Stimulated activated CD4-positive, alpha-beta T cell treated with anti-CD3 and anti-CD28 coated beads, Interleukin-4, amount 100 ng/mL, for 24 hours (primary cell): ENCODE measurements at regions not wholly inside any gene's neighbourhood (a gene's known extent, or its start where the extent isn't known, plus 50 kb on each side); places are given as distances from the start of the nearest gene placed in this dataset.
"Not testable (repeated sequence)": the region's sequence is repeated elsewhere in the genome, so short reads cannot be mapped to it uniquely, and the experiment has no call there.

Experiments used
- DNase-seq: peaks from one replicate; pipeline ENCODE4 v3.0.0-alpha.2; 2020

GRCh38 chr1:99502400-99502799, 143.5 kb upstream of the PALMD start:
- DNase-seq: no peak

- no peak for DNase-seq
These were observed 142.6 kb upstream of the PALMD start for GRCh38 chr1:99503276-99503747.

GRCh38 chr1:99504287-99504686, 141.6 kb upstream of the PALMD start:
- DNase-seq: no peak

- DNase-seq: no peak
These were observed 139.3 kb upstream of the PALMD start for GRCh38 chr1:99506631-99507030.

- DNase-seq: not testable (repeated sequence)
These were observed 138.5 kb upstream of the PALMD start for GRCh38 chr1:99507446-99507845.

GRCh38 chr1:99507906-99508732, 137.8 kb upstream of the PALMD start:
- DNase-seq: no peak

GRCh38 chr1:99508733-99509445, 137.0 kb upstream of the PALMD start:
- DNase-seq: not testable (repeated sequence)

GRCh38 chr1:99514823-99515552, 130.9 kb upstream of the PALMD start:
- not testable (repeated sequence) for DNase-seq

- no peak for DNase-seq
These were observed 129.8 kb upstream of the PALMD start for GRCh38 chr1:99516141-99516540.

GRCh38 chr1:99520121-99520520, 125.8 kb upstream of the PALMD start:
- DNase-seq: no peak

- DNase-seq: no peak
These were observed 120.6 kb upstream of the PALMD start for GRCh38 chr1:99525331-99525730.

GRCh38 chr1:99527078-99527477, 118.8 kb upstream of the PALMD start:
- no peak for DNase-seq

- DNase-seq: no peak
These were observed 118.4 kb upstream of the PALMD start for GRCh38 chr1:99527545-99527944.

- no peak for DNase-seq
These were observed 116.9 kb upstream of the PALMD start for GRCh38 chr1:99529002-99529401.

- no peak for DNase-seq
These were observed 114.2 kb upstream of the PALMD start for GRCh38 chr1:99531578-99532275.

- no peak for DNase-seq
These were observed 113.7 kb upstream of the PALMD start for GRCh38 chr1:99532276-99532580.

- DNase-seq: no peak
These were observed 111.8 kb upstream of the PALMD start for GRCh38 chr1:99533909-99534637.

- DNase-seq: no peak
These were observed 111.3 kb upstream of the PALMD start for GRCh38 chr1:99534638-99534930.

- no peak for DNase-seq
These were observed 110.3 kb upstream of the PALMD start for GRCh38 chr1:99535470-99536164.

GRCh38 chr1:99537886-99538617, 107.9 kb upstream of the PALMD start:
- no peak for DNase-seq

GRCh38 chr1:99538618-99538956, 107.3 kb upstream of the PALMD start:
- no peak for DNase-seq
